ENCODE measurements at regions not wholly inside any gene's neighbourhood (a gene's known extent, or its start where the extent isn't known, plus 50 kb on each side); places are given as distances from the start of the nearest gene placed in this dataset.
A peak's percentile ranks its signal among the peaks of the same experiment; 100 is the strongest.

- TF ChIP-seq, protein P1, sequence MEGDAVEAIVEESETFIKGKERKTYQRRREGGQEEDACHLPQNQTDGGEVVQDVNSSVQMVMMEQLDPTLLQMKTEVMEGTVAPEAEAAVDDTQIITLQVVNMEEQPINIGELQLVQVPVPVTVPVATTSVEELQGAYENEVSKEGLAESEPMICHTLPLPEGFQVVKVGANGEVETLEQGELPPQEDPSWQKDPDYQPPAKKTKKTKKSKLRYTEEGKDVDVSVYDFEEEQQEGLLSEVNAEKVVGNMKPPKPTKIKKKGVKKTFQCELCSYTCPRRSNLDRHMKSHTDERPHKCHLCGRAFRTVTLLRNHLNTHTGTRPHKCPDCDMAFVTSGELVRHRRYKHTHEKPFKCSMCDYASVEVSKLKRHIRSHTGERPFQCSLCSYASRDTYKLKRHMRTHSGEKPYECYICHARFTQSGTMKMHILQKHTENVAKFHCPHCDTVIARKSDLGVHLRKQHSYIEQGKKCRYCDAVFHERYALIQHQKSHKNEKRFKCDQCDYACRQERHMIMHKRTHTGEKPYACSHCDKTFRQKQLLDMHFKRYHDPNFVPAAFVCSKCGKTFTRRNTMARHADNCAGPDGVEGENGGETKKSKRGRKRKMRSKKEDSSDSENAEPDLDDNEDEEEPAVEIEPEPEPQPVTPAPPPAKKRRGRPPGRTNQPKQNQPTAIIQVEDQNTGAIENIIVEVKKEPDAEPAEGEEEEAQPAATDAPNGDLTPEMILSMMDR (IDR thresholded peaks at IDR 0.05; ENCODE audit: insufficient read depth, low read length, poor library complexity, severe bottlenecking) = no peak
- H3K27me3 ChIP-seq (replicated peaks; ENCODE audit: control insufficient read depth, insufficient read depth, low read length) = no peaks in the 10 kb centered on the region; the same call in 1 of the 2 replicates
- DNase-seq (ENCODE audit: extremely low read depth, insufficient read length) = no peak
- H3K4me3 ChIP-seq (replicated peaks; ENCODE audit: low read depth, low read length) = no peak overlapping the region
- no peaks in the 10 kb centered on the region for H3K36me3 ChIP-seq (ENCODE audit: control insufficient read depth, insufficient read depth, low read length)
Observed at GRCh38 chr9:134266418-134266817, 59.8 kb upstream of the RXRA start.

GRCh38 chr9:134267305-134267880 is 58.9 kb upstream of the RXRA start:
- DNase-seq (ENCODE audit: extremely low read depth, insufficient read length) = no peak
- H3K36me3 ChIP-seq (ENCODE audit: control insufficient read depth, insufficient read depth, low read length) = no peaks in the 10 kb centered on the region
- no peak overlapping the region for H3K4me3 ChIP-seq (replicated peaks; ENCODE audit: low read depth, low read length)
- no peaks in the 10 kb centered on the region; the same call in 1 of the 2 replicates for H3K27me3 ChIP-seq (replicated peaks; ENCODE audit: control insufficient read depth, insufficient read depth, low read length)
- TF ChIP-seq, protein P1 (IDR thresholded peaks at IDR 0.05; ENCODE audit: insufficient read depth, low read length, poor library complexity, severe bottlenecking) = peak; percentile 35

- H3K4me3 ChIP-seq (replicated peaks; ENCODE audit: low read depth, low read length) = no peak overlapping the region
- peak; percentile 66 for DNase-seq (ENCODE audit: extremely low read depth, insufficient read length)
Observed at GRCh38 chr9:134267881-134268724, 58.2 kb upstream of the RXRA start.

GRCh38 chr9:134268747-134269146 is 57.5 kb upstream of the RXRA start:
- Histone ChIP-seq H3K36me3 (ENCODE audit: control insufficient read depth, insufficient read depth, low read length) (no peaks in the 10 kb centered on the region), H3K4me3 (replicated peaks; ENCODE audit: low read depth, low read length) (no peak overlapping the region), H3K27me3 (replicated peaks; ENCODE audit: control insufficient read depth, insufficient read depth, low read length) (no peaks in the 10 kb centered on the region; the same call in 1 of the 2 replicates)
- TF ChIP-seq, protein P1 (IDR thresholded peaks at IDR 0.05; ENCODE audit: insufficient read depth, low read length, poor library complexity, severe bottlenecking) = no peak
- DNase-seq (ENCODE audit: extremely low read depth, insufficient read length) = no peak

More at GRCh38 chr9:134267881-134268724, 58.2 kb upstream of the RXRA start:
- TF ChIP-seq, protein P1 (IDR thresholded peaks at IDR 0.05; ENCODE audit: insufficient read depth, low read length, poor library complexity, severe bottlenecking) = no peak
- H3K27me3 ChIP-seq (replicated peaks; ENCODE audit: control insufficient read depth, insufficient read depth, low read length) = no peaks in the 10 kb centered on the region; the same call in 1 of the 2 replicates
- H3K36me3 ChIP-seq (ENCODE audit: control insufficient read depth, insufficient read depth, low read length) = no peaks in the 10 kb centered on the region

- no peak for DNase-seq (ENCODE audit: extremely low read depth, insufficient read length)
Observed at GRCh38 chr9:134271338-134272301, 54.6 kb upstream of the RXRA start.

More at GRCh38 chr9:134271338-134272301, 54.6 kb upstream of the RXRA start:
- no peak overlapping the region for H3K4me3 ChIP-seq (replicated peaks; ENCODE audit: low read depth, low read length)
- peaks cover 1% of the 10 kb centered on the region; the same call in 1 of the 2 replicates for H3K27me3 ChIP-seq (replicated peaks; ENCODE audit: control insufficient read depth, insufficient read depth, low read length)
- TF ChIP-seq, protein P1 (IDR thresholded peaks at IDR 0.05; ENCODE audit: insufficient read depth, low read length, poor library complexity, severe bottlenecking) = no peak
- H3K36me3 ChIP-seq (ENCODE audit: control insufficient read depth, insufficient read depth, low read length) = no peaks in the 10 kb centered on the region

Measured in GM06990 (cell line).